Keratinocyte (primary cell): ENCODE measurements at regions not wholly inside any gene's neighbourhood (a gene's known extent, or its start where the extent isn't known, plus 50 kb on each side); places are given as distances from the start of the nearest gene placed in this dataset.

Experiments used
- CTCF ChIP-seq, 3 experiments: IDR thresholded peaks in 1 of 3; conservative IDR thresholded peaks in 1 of 3; optimal IDR thresholded peaks in 1 of 3; 2 replicates in 2 of 3; 3 replicates in 1 of 3; pipeline versions ENCODE3 to v1.5.1; 2011; ENCODE audit warnings: low read length in 3 of 3, mild to moderate bottlenecking in 3 of 3, moderate library complexity in 2 of 3, control low read depth in 1 of 3, inconsistent platforms in 1 of 3; ENCODE audit not compliant: insufficient read depth in 2 of 3; ENCODE audit errors: extremely low read depth in 1 of 3
- EZH2 ChIP-seq: IDR thresholded peaks from one replicate; pipeline ENCODE4 v1.6.1; 2012; ENCODE audit warnings: inconsistent platforms, mild to moderate bottlenecking, low read length, moderate library complexity

- TF ChIP-seq CTCF (optimal IDR thresholded peaks at IDR 0.05 in 1 of 3, IDR thresholded peaks at IDR 0.05 in 1 of 3, conservative IDR thresholded peaks at IDR 0.05 in 1 of 3; ENCODE audit: extremely low read depth in 1 of 3, insufficient read depth in 2 of 3, low read length in 3 of 3) (no peak), EZH2 (no peak)
Measured at GRCh38 chr18:2316751-2317696, 254.3 kb downstream of the METTL4 start.
